ENCODE measurements at regions not wholly inside any gene's neighbourhood (a gene's known extent, or its start where the extent isn't known, plus 50 kb on each side); places are given as distances from the start of the nearest gene placed in this dataset.
"Not testable (repeated sequence)": the region's sequence is repeated elsewhere in the genome, so short reads cannot be mapped to it uniquely, and the experiment has no call there.

GRCh38 chrX:144494074-144494473, 610.2 kb downstream of the UBE2NL start:
- Mint-ChIP-seq H3K9me3 (peaks cover 7 to 13% of the 10 kb centered on the region in 2 donors), H3K27ac (no peak overlapping the region), H3K36me3 (no peaks in the 10 kb centered on the region)
- no peak for ATAC-seq
- DNase-seq (ENCODE audit: low spot score in 2 of 2): no peak

GRCh38 chrX:144531877-144532276, 648.0 kb downstream of the UBE2NL start:
- Mint-ChIP-seq H3K36me3 (no peaks in the 10 kb centered on the region), H3K27ac (no peak overlapping the region), H3K9me3 (peaks cover 13 to 14% of the 10 kb centered on the region in 2 donors)
- DNase-seq (ENCODE audit: low spot score in 2 of 2) (no peak), ATAC-seq (no peak)

GRCh38 chrX:144566592-144566991, 680.7 kb upstream of the SPANXN1 start:
- Mint-ChIP-seq H3K27ac (no peak overlapping the region), H3K9me3 (peaks cover 0 to 7% of the 10 kb centered on the region in 2 donors), H3K36me3 (no peaks in the 10 kb centered on the region)
- no peak for ATAC-seq
- no peak for DNase-seq (ENCODE audit: low spot score in 2 of 2)

- no peaks in the 10 kb centered on the region for H3K36me3 Mint-ChIP-seq
- DNase-seq (ENCODE audit: low spot score in 2 of 2): no peak
- ATAC-seq: no peak
- H3K27ac Mint-ChIP-seq: no peak overlapping the region
- peaks cover 5 to 11% of the 10 kb centered on the region in 2 donors for H3K9me3 Mint-ChIP-seq
Measured at GRCh38 chrX:144586756-144587155, 660.5 kb upstream of the SPANXN1 start.

- H3K27ac Mint-ChIP-seq: no peak overlapping the region
- H3K36me3 Mint-ChIP-seq: no peaks in the 10 kb centered on the region
- ATAC-seq: no peak
- no peak for DNase-seq (ENCODE audit: low spot score in 2 of 2)
- peaks cover 6% of the 10 kb centered on the region in 2 donors for H3K9me3 Mint-ChIP-seq
Measured at GRCh38 chrX:144592036-144592435, 655.3 kb upstream of the SPANXN1 start.

GRCh38 chrX:144601010-144601409, 646.3 kb upstream of the SPANXN1 start:
- no peaks in the 10 kb centered on the region for H3K36me3 Mint-ChIP-seq
- DNase-seq (ENCODE audit: low spot score in 2 of 2): no peak
- no peaks in the 10 kb centered on the region for H3K9me3 Mint-ChIP-seq
- ATAC-seq: no peak
- no peak overlapping the region for H3K27ac Mint-ChIP-seq

- Mint-ChIP-seq H3K36me3 (no peaks in the 10 kb centered on the region), H3K9me3 (peaks cover 0 to 5% of the 10 kb centered on the region in 2 donors), H3K27ac (no peak overlapping the region)
- no peak for ATAC-seq
- DNase-seq (ENCODE audit: low spot score in 2 of 2): no peak
Measured at GRCh38 chrX:144612076-144612475, 635.2 kb upstream of the SPANXN1 start.

- ATAC-seq (no peak), DNase-seq (ENCODE audit: low spot score in 2 of 2) (no peak)
- no peak overlapping the region for H3K27ac Mint-ChIP-seq
- no peaks in the 10 kb centered on the region for H3K36me3 Mint-ChIP-seq
- H3K9me3 Mint-ChIP-seq: no peaks in the 10 kb centered on the region
Measured at GRCh38 chrX:144616317-144616716, 631.0 kb upstream of the SPANXN1 start.

GRCh38 chrX:144627947-144628346, 619.4 kb upstream of the SPANXN1 start:
- ATAC-seq: no peak
- no peaks in the 10 kb centered on the region for H3K36me3 Mint-ChIP-seq
- H3K27ac Mint-ChIP-seq: no peak overlapping the region
- H3K9me3 Mint-ChIP-seq: peaks cover 4% of the 10 kb centered on the region in 2 donors
- DNase-seq (ENCODE audit: low spot score in 2 of 2): no peak

- not testable (repeated sequence) for ATAC-seq; H3K9me3 Mint-ChIP-seq; H3K27ac Mint-ChIP-seq; DNase-seq (ENCODE audit: low spot score in 2 of 2); H3K36me3 Mint-ChIP-seq
Measured at GRCh38 chrX:144634451-144634850, 612.9 kb upstream of the SPANXN1 start.

- Mint-ChIP-seq H3K9me3 (peaks cover 6% of the 10 kb centered on the region in 2 donors), H3K36me3 (no peaks in the 10 kb centered on the region), H3K27ac (no peak overlapping the region)
- no peak for DNase-seq (ENCODE audit: low spot score in 2 of 2)
- no peak for ATAC-seq
Measured at GRCh38 chrX:144637731-144638130, 609.6 kb upstream of the SPANXN1 start.

- Mint-ChIP-seq H3K9me3 (peaks cover 0 to 3% of the 10 kb centered on the region in 2 donors), H3K36me3 (no peaks in the 10 kb centered on the region), H3K27ac (no peak overlapping the region)
- no peak for ATAC-seq
- no peak for DNase-seq (ENCODE audit: low spot score in 2 of 2)
Measured at GRCh38 chrX:144648788-144649187, 598.5 kb upstream of the SPANXN1 start.

GRCh38 chrX:144681501-144681900, 565.8 kb upstream of the SPANXN1 start:
- ATAC-seq (no peak), DNase-seq (ENCODE audit: low spot score in 2 of 2) (no peak)
- Mint-ChIP-seq H3K36me3 (no peaks in the 10 kb centered on the region), H3K9me3 (no peaks in the 10 kb centered on the region), H3K27ac (no peak overlapping the region)

GRCh38 chrX:144683247-144683646, 564.1 kb upstream of the SPANXN1 start:
- no peak for ATAC-seq
- no peak for DNase-seq (ENCODE audit: low spot score in 2 of 2)
- Mint-ChIP-seq H3K36me3 (no peaks in the 10 kb centered on the region), H3K9me3 (no peaks in the 10 kb centered on the region), H3K27ac (no peak overlapping the region)

- H3K27ac Mint-ChIP-seq: no peak overlapping the region
- H3K36me3 Mint-ChIP-seq: no peaks in the 10 kb centered on the region
- H3K9me3 Mint-ChIP-seq: peaks cover 5 to 13% of the 10 kb centered on the region in 2 donors
- no peak for ATAC-seq
- no peak for DNase-seq (ENCODE audit: low spot score in 2 of 2)
Measured at GRCh38 chrX:144709841-144710240, 537.5 kb upstream of the SPANXN1 start.

GRCh38 chrX:144715337-144715736, 532.0 kb upstream of the SPANXN1 start:
- no peaks in the 10 kb centered on the region for H3K36me3 Mint-ChIP-seq
- ATAC-seq: no peak

GRCh38 chrX:144716187-144716586, 531.1 kb upstream of the SPANXN1 start:
- peaks cover 0 to 3% of the 10 kb centered on the region in 2 donors for H3K9me3 Mint-ChIP-seq
- H3K27ac Mint-ChIP-seq: no peak overlapping the region
- ATAC-seq: no peak
- DNase-seq (ENCODE audit: low spot score in 2 of 2): no peak
- no peaks in the 10 kb centered on the region for H3K36me3 Mint-ChIP-seq

More at GRCh38 chrX:144715337-144715736, 532.0 kb upstream of the SPANXN1 start:
- DNase-seq (ENCODE audit: low spot score in 2 of 2): no peak
- Mint-ChIP-seq H3K27ac (no peak overlapping the region), H3K9me3 (peaks cover 0 to 3% of the 10 kb centered on the region in 2 donors)

GRCh38 chrX:144717682-144718081, 529.6 kb upstream of the SPANXN1 start:
- Mint-ChIP-seq H3K27ac (peak overlapping the region in 1 of 2 donors; percentile 88), H3K36me3 (no peaks in the 10 kb centered on the region), H3K9me3 (no peaks in the 10 kb centered on the region)
- no peak for DNase-seq (ENCODE audit: low spot score in 2 of 2)
- no peak for ATAC-seq

GRCh38 chrX:144722307-144722706, 525.0 kb upstream of the SPANXN1 start:
- peaks cover 0 to 5% of the 10 kb centered on the region in 2 donors for H3K36me3 Mint-ChIP-seq
- no peak for ATAC-seq
- H3K27ac Mint-ChIP-seq: no peak overlapping the region
- no peak for DNase-seq (ENCODE audit: low spot score in 2 of 2)
- peaks cover 0 to 7% of the 10 kb centered on the region in 2 donors for H3K9me3 Mint-ChIP-seq
